GM12878 (cell line): ENCODE measurements at regions not wholly inside any gene's neighbourhood (a gene's known extent, or its start where the extent isn't known, plus 50 kb on each side); places are given as distances from the start of the nearest gene placed in this dataset.

Source experiments
- ATAC-seq: fragments of 200-7000 bp; cut with Tn5 transposase; 3 replicates; pipeline ENCODE4 v1.9.1; 2020; ENCODE audit warnings: mild to moderate bottlenecking, moderate library complexity
- BruUV-seq: library from RNA; stranded (reverse); fragments of 400-500 nt; replicated peaks from 2 replicates; lab custom pipeline; 2021; lab: Mats Ljungman, UMichigan
- CTCF ChIA-PET: fragments of 300-600 bp; sonication (Branson Sonifier 250); formaldehyde crosslinking; extraction: SDS; loops from one replicate; lab custom pipeline; 2021; ENCODE audit warnings: inconsistent platforms; lab: Yijun Ruan, JAX
- POLR2A ChIA-PET: fragments of 350-600 bp; formaldehyde crosslinking; extraction: SDS; loops from one replicate; lab custom pipeline; 2021; ENCODE audit warnings: inconsistent platforms; lab: Charles Lee
- RAD21 ChIA-PET: fragments of 300-600 bp; sonication (Branson Sonifier 250); formaldehyde crosslinking; loops from one replicate; lab custom pipeline; 2023; ENCODE audit warnings: antibody characterized with exemption; ENCODE audit not compliant: unreplicated experiment; lab: Charles Lee
- SMC1A ChIA-PET: fragments of 300-600 bp; sonication (Branson Sonifier 250); formaldehyde crosslinking; loops from one replicate; lab custom pipeline; 2023; ENCODE audit not compliant: unreplicated experiment, uncharacterized antibody; lab: Charles Lee
- DNase-seq: peaks from one replicate; pipeline ENCODE4 v3.0.0-alpha.2; 2011; ENCODE audit warnings: low read depth, low spot score
- FAIRE-seq: peaks from 3 replicates; lab custom pipeline; 2011; peaks lifted over from hg19 to GRCh38; lab: Jason Lieb, UNC
- H2AFZ ChIP-seq: 2 replicates; pipeline ENCODE4 v1.6.0; 2011; ENCODE audit warnings: low read depth, low read length, control low read depth; ENCODE audit not compliant: control insufficient read depth
- H3K27ac ChIP-seq: 2 replicates; pipeline ENCODE4 v1.5.1; 2011; ENCODE audit warnings: control low read depth; ENCODE audit not compliant: control insufficient read depth, insufficient read depth
- H3K27me3 ChIP-seq, 2 experiments: replicated peaks in 1 of 2; 2 replicates each; pipeline versions ENCODE4 v1.6.0 to v1.6.1; 2011; ENCODE audit warnings: low read length in 1 of 2; ENCODE audit not compliant: control insufficient read depth in 2 of 2, insufficient read depth in 2 of 2
- H3K36me3 ChIP-seq, 2 experiments: 2 replicates each; pipeline ENCODE4 v1.5.1; 2011; ENCODE audit warnings: low read length in 1 of 2; ENCODE audit not compliant: control insufficient read depth in 2 of 2, insufficient read depth in 2 of 2
- H3K4me1 ChIP-seq: 2 replicates; pipeline ENCODE4 v1.6.1; 2011; ENCODE audit warnings: mild to moderate bottlenecking, low read length, moderate library complexity, mixed read lengths; ENCODE audit not compliant: control insufficient read depth, insufficient read depth
- H3K4me2 ChIP-seq: 2 replicates; pipeline ENCODE4 v1.6.0; 2011; ENCODE audit warnings: control low read depth; ENCODE audit not compliant: control insufficient read depth, insufficient read depth
- H3K4me3 ChIP-seq: fragments of 200-600 bp; sonication (generic); 2 replicates; pipeline ENCODE4 v1.5.1; 2016
- H3K79me2 ChIP-seq: 2 replicates; pipeline ENCODE4 v1.6.0; 2011; ENCODE audit warnings: low read length; ENCODE audit not compliant: control insufficient read depth, insufficient read depth
- H3K9ac ChIP-seq: 2 replicates; pipeline ENCODE4 v1.8.0; 2011; ENCODE audit warnings: low read length, control low read depth, mixed read lengths; ENCODE audit not compliant: control insufficient read depth, insufficient read depth
- H3K9me3 ChIP-seq: replicated peaks from 3 replicates; pipeline ENCODE4 v1.5.1; 2011; ENCODE audit warnings: mild to moderate bottlenecking, low read length; ENCODE audit not compliant: control insufficient read depth, insufficient read depth
- H4K20me1 ChIP-seq: 2 replicates; pipeline ENCODE4 v1.6.0; 2011; ENCODE audit not compliant: control insufficient read depth, insufficient read depth
- ATF3 ChIP-seq: IDR thresholded peaks from 2 replicates; pipeline ENCODE4 v1.6.1; 2011; ENCODE audit warnings: low read depth, mild to moderate bottlenecking, low read length, moderate library complexity, borderline replicate concordance; ENCODE audit errors: extremely low read depth
- ELK1 ChIP-seq: IDR thresholded peaks from 2 replicates; pipeline ENCODE4 v1.6.1; 2012; ENCODE audit warnings: low read depth, low read length, improper control_type of control experiment
- GABPA ChIP-seq: IDR thresholded peaks from 2 replicates; pipeline ENCODE4 v1.6.1; 2014; ENCODE audit warnings: antibody characterized with exemption, low read depth, mild to moderate bottlenecking, inconsistent platforms
- MYB ChIP-seq: fragments of 150-350 bp; IDR thresholded peaks from 2 replicates; pipeline ENCODE4 v1.6.1; 2014; ENCODE audit warnings: mild to moderate bottlenecking, low read depth, low read length, borderline replicate concordance
- PKNOX1 ChIP-seq: fragments of 450-650 bp; IDR thresholded peaks from 2 replicates; pipeline ENCODE4 v1.6.1; 2016; ENCODE audit warnings: mild to moderate bottlenecking
- SIN3A ChIP-seq: IDR thresholded peaks from 2 replicates; pipeline ENCODE4 v1.6.1; 2012; ENCODE audit warnings: low read depth, low read length, improper control_type of control experiment
- SMARCA5 ChIP-seq: fragments of 450-650 bp; IDR thresholded peaks from 2 replicates; pipeline ENCODE4 v1.6.1; 2017; ENCODE audit warnings: mild to moderate bottlenecking
- SRF ChIP-seq, 2 experiments: IDR thresholded peaks; 2 replicates each; pipeline ENCODE4 v1.6.1; 2011; ENCODE audit warnings: low read depth in 2 of 2, low read length in 2 of 2, mild to moderate bottlenecking in 1 of 2, moderate library complexity in 1 of 2
- STAT3 ChIP-seq: IDR thresholded peaks from 2 replicates; pipeline ENCODE4 v1.6.1; 2011; ENCODE audit warnings: low read depth, low read length, improper control_type of control experiment
- ZBTB4 ChIP-seq: fragments of 450-650 bp; formaldehyde crosslinking; IDR thresholded peaks from 2 replicates; pipeline ENCODE4 v1.4.0; 2022; ENCODE audit warnings: mild to moderate bottlenecking, moderate library complexity
- ZNF24 ChIP-seq: fragments of 450-650 bp; IDR thresholded peaks from 2 replicates; pipeline ENCODE4 v1.6.1; 2017; ENCODE audit warnings: antibody characterized with exemption, mild to moderate bottlenecking
- WGBS: methylation state at CpG from one replicate; pipeline ENCODE4 v1.1.6; 2016; ENCODE audit warnings: low lambda C conversion rate; ENCODE audit not compliant: insufficient replicate concordance, insufficient coverage; ENCODE audit errors: missing lambda C conversion rate; 5-methylcytosine and 5-hydroxymethylcytosine counted together
- in situ Hi-C: fragments of 300-500 bp; cut with MboI; formaldehyde crosslinking; loops from 9 replicates; pipeline ENCODE4 v1.14.3; 2018; ENCODE audit warnings: mixed read lengths
- intact Hi-C: fragments of 100-400 bp; cut with micrococcal nuclease; formaldehyde crosslinking; loops from one replicate; pipeline ENCODE4 v1.14.2; 2022; ENCODE audit not compliant: unreplicated experiment

- Histone ChIP-seq H3K4me3 (no peak overlapping the region), H2AFZ (no peak overlapping the region), H3K79me2 (no peaks in the 10 kb centered on the region), H3K36me3 (no peaks in the 10 kb centered on the region), H3K4me1 (no peaks in the 10 kb centered on the region), H3K4me2 (no peak overlapping the region), H4K20me1 (no peaks in the 10 kb centered on the region), H3K9me3 (no peaks in the 10 kb centered on the region), H3K27me3 (no peaks in the 10 kb centered on the region), H3K9ac (no peak overlapping the region), H3K27ac (no peak overlapping the region)
- FAIRE-seq: no peak
- TF ChIP-seq SMARCA5 (no peak), ZNF24 (peak; percentile 50; the same call in 1 of the 2 replicates)
- ATAC-seq: no peak
- BruUV-seq: no TSS peak
- POLR2A ChIA-PET: no interaction called here
- intact Hi-C loops (no loop called here), in situ Hi-C loops (no loop called here)
- DNase-seq: no peak
- SMC1A ChIA-PET: interaction anchor here (1.1 kb wide), 1 partner anchor 13 kb away, joined by 3 read pairs; no protein-coding TSS in a partner anchor
- RAD21 ChIA-PET: interaction anchor here (1.6 kb wide), 1 partner anchor 280 kb away, joined by 3 read pairs; no protein-coding TSS in a partner anchor
- CTCF ChIA-PET: interaction anchor here (1.7 kb wide), 1 partner anchor 280 kb away, joined by 7 read pairs; no protein-coding TSS in a partner anchor
These were observed 285.8 kb downstream of the HTR1B start for GRCh38 chr6:77177470-77177869.

- RAD21 ChIA-PET: interaction anchor here (1.2 to 1.3 kb wide), 2 partner anchors 11 to 287 kb away, joined by 3 read pairs; no protein-coding TSS in a partner anchor
- no peak for FAIRE-seq
- TF ChIP-seq PKNOX1 (no peak), ZBTB4 (CRISPR knock-in tag) (no peak), SRF (IDR thresholded peaks at IDR 0.05; ENCODE audit: low read depth in 2 of 2, low read length in 2 of 2) (no peak), MYB (no peak), ELK1 (no peak), ATF3 (no peak), GABPA (no peak), SIN3A (no peak), STAT3 (no peak)
These were observed 289.7 kb downstream of the HTR1B start for GRCh38 chr6:77173472-77174074.

More at GRCh38 chr6:77173472-77174074, 289.7 kb downstream of the HTR1B start:
- Histone ChIP-seq H3K36me3 (no peaks in the 10 kb centered on the region), H3K4me2 (no peak overlapping the region), H2AFZ (no peak overlapping the region), H3K9ac (no peak overlapping the region), H3K27me3 (no peaks in the 10 kb centered on the region), H3K4me1 (no peaks in the 10 kb centered on the region), H4K20me1 (no peaks in the 10 kb centered on the region), H3K27ac (no peak overlapping the region), H3K4me3 (no peak overlapping the region), H3K9me3 (no peaks in the 10 kb centered on the region), H3K79me2 (no peaks in the 10 kb centered on the region)
- intact Hi-C loops (loop anchor here (1.0 kb wide), 1 partner anchor 284 kb away; no protein-coding TSS in a partner anchor), in situ Hi-C loops (no loop called here)
- ChIA-PET SMC1A (interaction anchor here (0.9 to 1.8 kb wide), 3 partner anchors 271 to 296 kb away, joined by 3 to 17 read pairs (median 3); no protein-coding TSS in a partner anchor), CTCF (interaction anchor here (0.9 to 3.4 kb wide), 7 partner anchors 12 to 291 kb away, joined by 3 to 31 read pairs (median 4); partner anchors contain the start of gene HTR1B), POLR2A (no interaction called here)
- DNase-seq (no peak), ATAC-seq (peak; percentile 75)
- WGBS: 16% methylated on average over 7 of the region's 7 CpGs
- BruUV-seq: no TSS peak
